Ecto neural progenitor cell (in vitro differentiated cells): ENCODE measurements at regions not wholly inside any gene's neighbourhood (a gene's known extent, or its start where the extent isn't known, plus 50 kb on each side); places are given as distances from the start of the nearest gene placed in this dataset.
"Not testable (repeated sequence)": the region's sequence is repeated elsewhere in the genome, so short reads cannot be mapped to it uniquely, and the experiment has no call there.

ENCODE experiments used
- DNase-seq: peaks from one replicate; pipeline ENCODE4 v3.0.0-alpha.2; 2018; ENCODE audit warnings: low spot score

DNA sequence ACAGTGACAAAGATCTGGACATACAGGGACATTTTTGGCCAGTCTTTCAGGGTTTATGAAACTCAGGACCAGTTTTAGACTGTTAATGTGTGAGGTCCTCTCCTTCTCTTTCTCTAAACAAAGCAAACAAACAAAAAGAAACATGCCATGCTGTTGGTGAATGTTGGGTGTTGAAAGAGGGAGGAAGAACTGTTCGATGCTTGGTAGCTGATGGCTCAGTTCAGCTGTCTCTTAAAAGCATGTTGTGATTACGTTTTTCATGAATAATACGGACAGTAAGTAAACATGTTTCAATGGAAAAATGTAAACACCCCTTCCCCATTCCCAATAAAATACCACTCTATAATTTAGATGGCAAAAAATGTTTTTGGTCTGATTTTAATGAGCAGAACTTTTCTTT is 219.1 kb downstream of the SEC23IP start:
- DNase-seq, result no peak

DNA sequence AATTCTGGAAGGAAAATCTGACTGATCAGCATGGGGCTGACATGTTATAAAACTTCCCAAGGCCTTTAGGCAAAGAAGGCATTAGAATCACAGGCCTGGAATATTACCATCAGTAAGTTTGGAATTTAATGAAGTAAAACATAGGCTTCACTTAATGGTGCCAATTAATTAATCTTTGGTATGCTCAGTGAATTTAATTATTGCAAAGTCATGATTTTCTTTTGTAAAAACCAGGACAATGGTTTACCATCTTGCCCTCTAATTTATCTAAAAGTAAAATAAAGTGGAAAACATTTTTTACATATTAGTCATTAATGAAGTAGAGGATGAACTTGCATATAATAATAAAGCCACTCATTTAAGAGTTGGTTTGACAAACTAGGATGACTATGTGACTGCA is 220.3 kb downstream of the SEC23IP start:
- no peak for DNase-seq

DNA sequence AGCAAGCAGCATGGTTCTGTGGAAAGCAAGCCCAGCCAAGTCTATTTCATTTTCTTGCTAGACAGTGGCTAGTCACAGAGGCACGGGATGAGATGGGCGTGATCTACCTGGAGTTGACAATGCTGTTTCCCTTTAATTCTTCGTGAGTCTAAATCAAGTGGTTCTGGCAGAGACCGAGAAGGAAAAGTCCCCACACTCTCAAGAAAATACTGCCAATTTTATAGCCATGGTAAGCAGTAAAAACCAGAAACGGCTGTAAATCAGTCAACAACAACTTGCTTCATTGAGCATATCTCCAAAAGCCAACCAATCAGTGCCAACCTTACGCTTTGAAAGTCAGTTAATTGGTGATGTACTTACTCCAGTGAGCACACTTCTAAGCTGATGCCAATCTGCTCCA is 223.4 kb downstream of the SEC23IP start:
- no peak for DNase-seq

DNA sequence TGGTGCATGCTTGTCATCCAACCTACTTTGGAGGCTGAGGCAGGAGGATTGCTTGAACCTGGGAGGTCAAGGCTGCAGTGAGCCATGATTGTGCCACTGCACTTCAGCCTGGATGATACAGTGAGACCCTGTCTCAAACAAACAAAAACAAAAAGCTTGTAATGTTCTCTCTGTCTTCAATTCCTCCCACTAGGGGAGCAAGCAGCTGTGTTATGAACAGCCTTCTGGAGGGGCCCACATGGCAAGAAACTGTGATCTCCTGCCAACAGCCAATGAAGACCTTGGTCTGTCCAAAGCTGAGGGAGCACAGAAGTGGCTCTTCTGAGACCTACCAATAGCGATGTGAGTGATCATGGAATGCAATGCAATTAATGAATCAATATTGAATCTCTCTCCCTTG is 229.2 kb downstream of the SEC23IP start:
- DNase-seq, result no peak

DNA sequence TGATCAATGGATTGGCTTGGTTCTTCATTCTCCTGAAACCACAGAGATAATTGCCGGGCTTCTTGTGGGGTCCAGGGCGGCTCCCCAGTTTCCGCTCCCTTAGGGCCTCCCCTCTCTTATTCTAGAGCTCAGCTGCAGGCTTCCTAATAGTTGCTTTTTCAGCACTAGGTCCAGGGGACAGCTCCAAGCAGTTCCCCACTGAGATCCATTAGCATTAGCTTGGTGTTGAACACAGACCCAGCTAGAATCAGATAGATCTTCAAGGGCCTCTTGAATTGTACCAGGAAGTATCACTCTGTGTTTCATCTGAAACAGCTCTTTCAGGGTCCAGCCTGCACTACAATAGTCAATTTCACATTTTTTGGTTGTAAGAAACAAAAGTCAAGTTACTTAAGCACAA is 238.7 kb downstream of the SEC23IP start:
- peak; percentile 72 for DNase-seq

DNA sequence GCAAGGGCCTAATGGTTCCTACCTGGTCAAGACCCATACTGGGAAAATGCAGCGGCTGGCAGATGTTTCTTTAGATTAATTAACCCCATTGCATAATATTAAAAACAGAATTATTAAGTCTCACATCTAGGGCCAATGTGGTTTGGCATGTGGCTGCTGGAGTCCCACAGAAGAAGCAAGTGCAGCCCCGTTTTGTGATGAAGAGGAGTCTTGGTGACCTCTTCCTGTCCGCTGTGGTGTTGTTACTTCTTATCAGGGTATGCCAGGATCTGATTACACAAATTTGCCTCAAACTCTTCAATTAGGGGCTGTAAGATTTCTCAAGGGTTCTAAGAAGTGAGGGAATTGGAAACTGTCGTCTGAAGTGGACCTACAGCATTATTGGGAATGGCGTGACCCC is 240.3 kb downstream of the SEC23IP start:
- no peak for DNase-seq

DNA sequence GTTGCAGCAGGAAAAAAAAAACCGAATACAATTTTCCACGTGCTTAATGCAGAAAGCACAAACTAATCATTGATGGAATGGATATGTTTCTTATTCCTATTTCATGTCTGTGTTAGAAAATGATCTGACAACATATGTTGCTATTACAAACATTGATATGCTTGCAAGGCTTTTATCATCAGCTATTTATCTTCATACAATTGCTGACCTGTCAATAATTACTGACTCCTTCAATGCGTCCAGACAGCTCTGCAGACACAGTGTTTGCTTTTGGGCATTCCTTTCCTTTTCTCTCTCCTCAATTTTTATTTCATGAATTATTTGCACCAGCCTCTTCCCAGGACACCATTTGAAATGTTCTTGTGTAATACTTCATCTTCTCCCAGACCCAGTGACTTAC is 246.2 kb downstream of the SEC23IP start:
- DNase-seq, result no peak

DNA sequence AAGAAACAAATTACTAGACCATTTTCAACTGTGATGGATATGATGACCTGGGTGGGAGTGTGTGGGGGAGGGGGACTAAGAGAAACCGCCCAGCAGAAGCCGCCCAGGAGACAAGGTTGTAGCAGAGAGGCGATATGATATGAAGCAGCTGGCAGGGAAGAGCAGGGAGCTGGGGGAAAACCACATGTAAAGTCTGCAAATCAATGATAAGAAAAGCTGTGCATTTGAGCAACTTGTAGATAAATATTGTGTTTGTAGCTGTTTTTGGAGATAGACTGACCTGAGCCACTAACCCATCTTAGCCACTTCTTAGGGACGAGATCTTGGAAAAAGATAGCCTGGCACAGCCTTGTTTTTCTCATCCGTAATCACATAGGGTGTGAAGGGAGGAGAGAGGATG is 252.6 kb downstream of the SEC23IP start:
- no peak for DNase-seq

DNA sequence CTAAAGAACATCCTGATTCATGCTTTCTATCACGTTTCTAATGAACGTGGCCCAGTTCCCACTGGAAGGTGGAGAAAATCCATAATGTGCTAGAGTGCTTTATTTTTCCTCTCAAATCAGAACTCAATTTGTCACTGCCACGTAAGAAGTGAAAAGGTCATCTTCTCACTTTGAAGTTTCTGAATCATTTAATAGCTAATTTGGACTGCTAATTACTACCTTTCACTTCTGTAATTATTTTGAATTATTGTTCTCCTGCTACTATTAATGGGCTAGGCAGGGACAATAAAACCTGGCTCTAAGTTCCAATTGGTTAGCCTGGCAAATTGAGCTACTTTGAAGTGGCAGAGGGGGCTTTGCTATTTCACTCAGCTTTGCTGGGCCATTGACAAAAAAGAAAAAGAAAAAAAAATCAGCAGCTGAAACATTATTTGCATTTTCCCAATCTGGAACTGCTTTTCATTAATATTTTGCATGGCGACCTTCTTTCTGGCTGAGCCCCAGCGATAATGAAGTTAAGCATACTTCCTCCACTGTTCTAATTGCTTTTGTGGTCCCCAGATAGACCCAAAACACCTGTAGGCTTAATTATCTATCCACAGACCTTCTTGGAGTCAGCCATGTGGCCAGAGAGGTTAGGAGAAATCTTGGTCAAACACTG is 264.2 kb downstream of the SEC23IP start:
- no peak for DNase-seq

DNA sequence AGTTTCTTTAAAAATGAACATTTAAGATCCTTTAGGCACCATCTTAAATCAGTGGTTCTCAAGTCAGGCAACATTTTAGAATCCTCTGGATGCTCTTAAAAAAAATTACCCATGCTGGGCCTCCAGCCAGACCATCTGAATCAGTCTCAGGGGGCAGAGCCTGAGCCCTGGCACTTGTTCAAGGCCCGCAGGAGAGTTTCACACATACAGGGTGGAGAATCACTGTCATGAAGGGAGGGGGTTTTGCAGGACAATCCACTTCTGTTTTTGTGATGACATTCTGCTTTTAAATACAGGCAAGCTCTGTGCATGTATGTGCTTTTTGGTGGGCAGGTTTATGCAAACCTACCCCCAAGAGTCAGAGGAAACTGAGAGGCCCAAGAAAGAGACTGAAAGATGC is 268.6 kb downstream of the SEC23IP start:
- no peak for DNase-seq

DNA sequence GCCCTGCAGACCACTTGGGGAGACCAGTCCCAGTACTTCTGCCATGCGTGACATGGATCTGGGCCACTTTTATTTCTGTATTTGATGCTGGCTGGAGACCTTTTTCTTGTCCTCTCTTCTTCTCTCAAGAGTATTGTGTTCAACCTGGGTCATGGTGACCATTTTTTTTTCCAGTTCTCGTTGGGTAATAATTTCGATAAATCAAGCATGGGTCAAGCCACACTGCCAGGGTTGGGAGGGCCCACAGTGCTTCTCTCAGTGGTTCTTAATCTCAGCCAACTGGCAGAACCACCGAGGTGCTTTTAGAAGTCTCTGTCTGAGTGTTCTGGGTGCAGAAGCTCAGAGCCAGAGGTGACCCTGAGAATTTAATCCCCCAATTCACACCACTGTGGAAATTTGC is 269.9 kb downstream of the SEC23IP start:
- DNase-seq, result no peak

DNA sequence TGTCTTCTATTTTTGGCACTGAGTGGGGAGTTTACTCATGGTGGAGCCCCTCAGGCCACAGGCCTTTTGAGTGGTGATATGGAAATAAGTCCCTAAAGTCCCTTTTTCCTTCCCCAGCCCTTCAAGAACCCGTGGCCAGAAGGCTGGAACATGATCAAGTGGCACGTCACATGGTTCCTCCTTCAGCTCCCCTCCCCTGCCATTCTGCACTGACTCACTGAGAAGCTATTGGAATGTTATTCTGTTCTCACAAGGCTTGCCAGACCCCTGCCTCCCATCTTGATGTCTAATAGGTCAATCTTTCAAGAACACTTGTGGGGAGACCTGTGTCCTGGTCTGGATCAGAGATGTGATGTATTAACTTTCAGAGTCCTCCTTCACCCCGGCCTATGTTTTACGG is 279.8 kb downstream of the SEC23IP start:
- DNase-seq, result no peak

DNA sequence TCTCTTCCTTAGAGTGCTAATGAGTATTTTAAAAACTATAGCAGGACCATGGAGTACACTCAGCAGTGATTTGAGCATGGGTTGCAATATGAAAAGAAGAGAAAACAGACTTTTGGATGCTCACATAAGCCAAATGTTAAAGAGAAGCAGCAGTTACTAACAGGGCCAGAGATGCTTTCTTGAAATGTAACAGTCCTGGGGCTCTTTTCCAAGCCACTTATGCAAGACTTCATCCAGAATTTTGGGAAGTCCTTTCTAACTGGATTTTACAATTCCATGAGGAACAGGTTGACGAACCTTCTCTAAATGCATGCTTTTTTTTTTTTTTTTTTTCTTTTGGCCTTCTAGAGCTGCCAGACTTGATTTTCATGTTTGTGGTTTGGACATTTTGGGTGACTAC is 282.0 kb downstream of the SEC23IP start:
- DNase-seq, result no peak

DNA sequence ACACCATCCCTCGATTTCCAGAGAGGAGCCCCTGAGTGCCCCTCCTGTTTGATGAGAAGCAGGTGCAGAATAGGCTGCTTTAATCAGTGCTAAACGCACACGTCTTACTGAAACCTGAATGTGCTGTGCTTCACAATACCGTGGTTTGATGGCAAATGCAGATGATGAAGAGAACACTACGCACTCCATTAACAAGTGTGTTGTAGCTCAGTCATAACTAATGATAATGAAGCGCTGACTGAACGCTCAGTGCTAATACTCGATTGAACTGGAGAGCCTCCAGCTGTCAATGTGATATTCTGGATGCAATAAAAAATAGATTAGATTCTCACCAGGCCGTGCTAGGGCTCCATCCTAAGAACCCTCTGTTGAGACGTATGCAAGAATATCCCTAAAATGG is 279.7 kb upstream of the PLPP4 start:
- no peak for DNase-seq

DNA sequence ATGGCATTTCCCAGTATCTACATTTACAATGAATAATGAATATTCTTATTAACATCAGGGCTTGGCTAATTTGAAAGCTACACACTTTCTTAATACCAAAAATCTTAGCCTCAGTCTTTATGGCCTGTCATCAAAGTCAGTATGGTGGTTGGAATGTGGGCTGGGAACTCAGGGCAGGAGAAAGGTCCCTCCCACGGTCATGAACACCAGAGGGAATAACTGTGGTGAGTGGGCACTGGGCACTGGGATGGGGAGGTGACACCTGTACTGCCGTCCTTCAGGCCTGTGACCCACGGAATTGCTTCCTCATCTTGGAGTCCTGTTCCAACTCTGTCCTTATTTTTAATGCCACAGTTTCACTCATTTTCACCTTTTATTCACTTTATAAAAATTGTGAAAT is 276.9 kb upstream of the PLPP4 start:
- no peak for DNase-seq

DNA sequence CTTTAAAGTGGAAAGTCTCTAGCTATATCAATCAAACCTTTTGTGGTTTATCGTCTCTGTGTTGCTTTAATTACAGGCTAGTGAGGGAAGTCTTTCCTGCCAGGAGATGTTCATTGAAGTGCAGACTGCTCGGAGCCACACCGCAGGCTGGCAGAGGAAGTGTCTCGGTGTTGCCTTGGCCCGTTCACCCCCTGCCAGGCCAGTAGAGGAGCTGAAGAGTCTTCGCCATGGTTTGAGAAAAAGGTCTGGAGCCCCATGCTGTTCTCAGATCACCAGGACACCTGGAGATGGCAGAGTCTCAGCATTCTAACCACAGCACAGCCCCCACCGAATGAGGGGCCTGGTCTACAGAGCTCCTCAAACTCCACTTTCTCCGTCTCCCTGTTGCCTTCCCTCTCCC is 275.9 kb upstream of the PLPP4 start:
- no peak for DNase-seq

DNA sequence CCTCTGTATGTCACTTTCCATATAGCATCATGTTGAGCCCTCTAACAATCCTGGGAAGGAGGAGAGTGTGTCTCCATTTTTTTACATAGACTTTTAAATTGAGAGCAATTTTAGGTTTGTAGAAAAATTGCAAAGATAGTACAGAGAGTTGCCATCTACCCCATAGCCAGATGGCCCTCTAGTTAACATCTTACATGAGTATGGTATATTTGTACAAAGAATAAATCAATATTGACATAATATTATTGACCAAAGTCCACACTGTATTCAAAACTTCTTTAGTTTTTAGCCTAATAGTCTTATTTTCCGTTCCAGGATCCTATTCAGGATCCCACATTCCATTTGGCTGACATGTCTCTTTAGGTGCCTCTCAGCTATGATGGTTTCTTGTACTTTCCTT is 274.6 kb upstream of the PLPP4 start:
- no peak for DNase-seq

DNA sequence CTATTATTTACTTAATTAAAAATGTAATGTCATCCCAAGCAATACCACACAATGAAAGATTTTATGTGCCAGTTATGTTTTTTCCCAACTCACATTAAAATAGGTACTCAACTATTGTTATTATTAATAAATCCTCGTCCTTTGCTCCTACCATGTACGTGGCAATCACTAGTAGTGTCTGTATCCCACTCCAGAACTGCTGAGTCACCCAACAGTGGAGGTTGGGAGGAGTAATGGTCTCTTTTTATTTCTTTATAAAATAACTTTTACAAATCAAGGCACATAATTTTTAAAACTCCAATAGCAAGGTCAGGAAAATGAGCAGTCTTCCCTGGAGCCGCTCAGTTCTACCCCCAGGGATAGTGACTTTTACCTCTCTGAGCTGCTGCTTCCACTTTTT is 273.5 kb upstream of the PLPP4 start:
- no peak for DNase-seq

DNA sequence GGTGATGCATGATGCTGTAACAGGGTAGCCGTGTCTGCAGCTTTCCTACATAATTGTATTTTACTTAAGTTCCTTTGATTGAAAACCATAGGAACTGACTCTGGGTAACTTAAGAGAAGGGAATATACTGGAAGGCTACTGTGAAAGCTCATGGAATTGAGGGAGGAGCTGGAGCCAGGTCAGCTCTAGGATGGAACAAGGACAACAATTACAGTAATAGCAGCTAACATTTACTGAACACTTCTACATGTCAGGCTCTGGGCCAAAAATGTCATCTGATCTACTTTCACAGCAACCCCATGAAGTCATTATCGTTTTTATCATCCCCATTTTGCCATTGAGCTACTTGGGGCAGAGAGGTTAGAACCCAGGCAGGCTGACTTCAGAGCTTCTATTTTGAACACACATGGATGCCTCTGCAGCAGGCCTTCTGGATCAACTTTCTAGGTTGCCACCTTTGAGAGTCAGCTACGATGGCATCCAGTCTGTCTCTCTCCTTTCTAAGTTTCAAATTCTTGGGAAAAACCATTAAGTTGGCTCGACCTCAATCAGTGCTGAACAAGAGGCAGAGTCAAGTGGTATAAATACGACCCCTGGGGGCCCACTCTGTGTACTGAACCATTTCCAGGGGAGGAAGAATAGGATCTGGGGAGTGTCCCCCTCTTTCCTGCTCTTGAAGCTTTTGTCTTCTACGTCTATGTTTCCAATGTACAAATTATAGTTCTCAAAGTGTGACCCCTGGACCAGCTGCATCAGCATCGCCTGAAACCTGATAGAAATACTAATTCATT is 272.3 kb upstream of the PLPP4 start:
- DNase-seq, result no peak

DNA sequence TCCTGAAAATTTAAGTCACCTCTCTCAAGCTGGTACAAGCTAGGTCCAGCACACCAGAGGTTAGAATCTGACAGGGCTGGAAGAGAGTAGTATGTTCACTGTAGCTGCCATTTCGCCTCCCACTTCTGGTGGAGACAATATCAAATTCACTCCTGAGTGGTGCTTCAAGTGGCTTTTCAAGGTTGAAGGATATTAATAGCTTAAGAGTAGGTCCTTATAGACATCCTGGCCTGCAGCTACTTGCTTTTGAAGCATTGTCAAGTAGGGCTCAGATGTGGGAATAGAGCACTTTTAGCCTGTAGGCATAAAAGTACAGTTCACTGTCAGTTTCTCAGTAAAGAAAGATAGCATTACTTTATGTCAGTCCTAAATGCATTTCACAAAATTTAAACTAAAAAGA is 270.5 kb upstream of the PLPP4 start:
- DNase-seq, result no peak

DNA sequence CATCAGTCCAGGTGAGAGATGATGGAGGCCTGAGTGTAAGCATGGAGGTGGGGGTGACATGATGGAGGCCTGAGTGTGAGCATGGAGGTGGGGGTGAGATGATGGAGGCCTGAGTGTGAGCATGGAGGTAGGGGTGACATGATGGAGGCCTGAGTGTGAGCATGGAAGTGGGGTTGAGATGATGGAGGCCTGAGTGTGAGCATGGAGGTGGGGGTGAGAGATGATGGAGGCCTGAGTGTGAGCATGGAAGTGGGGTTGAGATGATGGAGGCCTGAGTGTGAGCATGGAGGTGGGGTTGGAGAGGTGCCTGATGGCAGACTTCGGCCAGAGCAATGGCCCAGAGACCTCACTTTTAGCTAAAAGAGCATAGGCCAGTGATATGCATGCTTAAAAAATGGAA is 269.9 kb upstream of the PLPP4 start:
- not testable (repeated sequence) for DNase-seq

DNA sequence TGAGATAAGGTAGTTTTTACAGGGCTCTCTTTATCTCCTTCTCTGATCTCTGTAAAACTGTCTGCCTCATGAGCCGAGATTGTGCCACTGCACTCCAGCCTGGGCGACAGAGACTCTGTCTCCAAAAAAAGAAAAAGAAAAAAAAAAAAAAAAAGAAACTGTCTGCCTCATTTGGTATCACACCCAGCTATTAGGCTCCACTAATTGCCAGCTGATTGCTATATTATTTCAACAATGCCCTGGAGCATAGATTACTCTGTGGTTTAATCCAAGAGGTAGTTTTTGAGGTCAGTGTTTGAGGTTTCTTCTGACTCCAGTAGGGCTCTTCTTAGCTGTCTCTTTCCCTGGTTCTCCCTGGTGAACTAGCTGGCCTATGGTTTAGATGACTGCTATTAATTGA is 268.1 kb upstream of the PLPP4 start:
- DNase-seq, result no peak

DNA sequence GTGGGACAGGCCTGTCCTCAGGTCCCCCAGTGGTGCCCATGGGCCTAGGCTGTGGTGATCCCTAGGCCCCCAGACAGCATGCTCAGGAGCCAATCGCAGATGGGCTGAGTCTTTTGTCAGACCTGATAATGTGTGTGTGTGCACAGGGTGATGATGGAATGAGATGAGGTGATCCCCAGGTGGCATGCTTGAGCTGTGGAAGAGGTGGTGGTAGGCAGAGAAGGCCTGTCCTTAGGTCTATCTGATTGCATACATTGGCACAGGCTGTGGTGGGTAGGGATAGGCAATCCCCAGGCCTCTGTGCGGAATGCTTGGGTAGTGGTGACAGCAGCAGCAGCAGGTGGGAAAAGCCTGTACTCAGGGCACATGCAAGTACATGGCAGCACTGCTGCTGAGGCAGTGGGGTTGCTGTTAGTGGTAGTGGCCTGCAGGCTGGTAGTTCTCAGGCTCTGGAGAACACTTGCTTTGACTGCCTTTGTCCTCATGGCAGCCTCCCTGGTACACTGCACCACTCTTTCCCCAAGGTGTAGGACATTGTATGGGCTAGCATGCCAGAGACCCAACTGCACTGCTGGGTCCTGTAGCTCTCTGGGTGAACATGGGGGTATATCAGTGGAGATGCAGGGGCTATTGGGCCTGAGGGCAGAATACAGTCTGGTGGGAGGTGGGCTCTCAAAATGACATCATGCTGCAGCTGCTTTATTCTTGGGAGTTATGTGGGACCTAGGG is 260.9 kb upstream of the PLPP4 start:
- DNase-seq, result no peak
